ENCODE measurements at regions not wholly inside any gene's neighbourhood (a gene's known extent, or its start where the extent isn't known, plus 50 kb on each side); places are given as distances from the start of the nearest gene placed in this dataset.
A peak's percentile ranks its signal among the peaks of the same experiment; 100 is the strongest.

GRCh38 chr20:10921491-10922010, 247.8 kb upstream of the JAG1 start:
- no peak for DNase-seq (ENCODE audit: low spot score)

- DNase-seq (ENCODE audit: low spot score): no peak
Observed at GRCh38 chr20:10922506-10922905, 248.7 kb upstream of the JAG1 start.

- DNase-seq (ENCODE audit: low spot score): peak; percentile 47
Observed at GRCh38 chr20:10922941-10923340, 249.1 kb upstream of the JAG1 start.

- DNase-seq (ENCODE audit: low spot score): peak; percentile 68
Observed at GRCh38 chr20:10924644-10925201, 250.9 kb upstream of the JAG1 start.

- DNase-seq (ENCODE audit: low spot score): no peak
Observed at GRCh38 chr20:10925767-10926166, 252.0 kb upstream of the JAG1 start.

GRCh38 chr20:10927011-10927583, 253.3 kb upstream of the JAG1 start:
- no peak for DNase-seq (ENCODE audit: low spot score)

GRCh38 chr20:10927936-10928840, 254.4 kb upstream of the JAG1 start:
- DNase-seq (ENCODE audit: low spot score): no peak

GRCh38 chr20:10928841-10929421, 255.1 kb upstream of the JAG1 start:
- DNase-seq (ENCODE audit: low spot score): no peak

GRCh38 chr20:10935658-10936402, 262.0 kb upstream of the JAG1 start:
- DNase-seq (ENCODE audit: low spot score): no peak

GRCh38 chr20:10936786-10937185, 263.0 kb upstream of the JAG1 start:
- DNase-seq (ENCODE audit: low spot score): no peak

- no peak for DNase-seq (ENCODE audit: low spot score)
Observed at GRCh38 chr20:10939331-10939941, 265.6 kb upstream of the JAG1 start.

- no peak for DNase-seq (ENCODE audit: low spot score)
Observed at GRCh38 chr20:10940941-10941340, 267.1 kb upstream of the JAG1 start.

GRCh38 chr20:10943686-10944265, 270.0 kb upstream of the JAG1 start:
- DNase-seq (ENCODE audit: low spot score): no peak

- no peak for DNase-seq (ENCODE audit: low spot score)
Observed at GRCh38 chr20:10946124-10946880, 272.5 kb upstream of the JAG1 start.

- no peak for DNase-seq (ENCODE audit: low spot score)
Observed at GRCh38 chr20:10947726-10948125, 273.9 kb upstream of the JAG1 start.

GRCh38 chr20:10949930-10950783, 276.4 kb upstream of the JAG1 start:
- no peak for DNase-seq (ENCODE audit: low spot score)

- no peak for DNase-seq (ENCODE audit: low spot score)
Observed at GRCh38 chr20:10951216-10951615, 277.4 kb upstream of the JAG1 start.

GRCh38 chr20:10951904-10952303, 278.1 kb upstream of the JAG1 start:
- no peak for DNase-seq (ENCODE audit: low spot score)

- no peak for DNase-seq (ENCODE audit: low spot score)
Observed at GRCh38 chr20:10953437-10953836, 279.6 kb upstream of the JAG1 start.
